CD4-positive, alpha-beta T cell treated with Interleukin-2 at 100 ng/mL for 4 hours (primary cell): ENCODE measurements at regions not wholly inside any gene's neighbourhood (a gene's known extent, or its start where the extent isn't known, plus 50 kb on each side); places are given as distances from the start of the nearest gene placed in this dataset.

Experiments
- DNase-seq: peaks from one replicate; pipeline ENCODE4 v3.0.0-alpha.2; 2020; ENCODE audit warnings: low spot score

GRCh38 chr13:22655106-22655852, 525.5 kb upstream of the SGCG start:
- no peak for DNase-seq

GRCh38 chr13:22662771-22663170, 518.0 kb upstream of the SGCG start:
- no peak for DNase-seq

GRCh38 chr13:22665506-22665905, 515.3 kb upstream of the SGCG start:
- DNase-seq = no peak

- no peak for DNase-seq
Measured at GRCh38 chr13:22690756-22691155, 490.0 kb upstream of the SGCG start.

GRCh38 chr13:22693691-22694090, 487.1 kb upstream of the SGCG start:
- DNase-seq = no peak

GRCh38 chr13:22696433-22696832, 484.3 kb upstream of the SGCG start:
- no peak for DNase-seq

- no peak for DNase-seq
Measured at GRCh38 chr13:22698467-22698866, 482.3 kb upstream of the SGCG start.

- DNase-seq = no peak
Measured at GRCh38 chr13:22700246-22700887, 480.4 kb upstream of the SGCG start.

GRCh38 chr13:22703601-22704209, 477.1 kb upstream of the SGCG start:
- DNase-seq = no peak

GRCh38 chr13:22707946-22708345, 472.8 kb upstream of the SGCG start:
- no peak for DNase-seq

GRCh38 chr13:22717036-22717435, 463.7 kb upstream of the SGCG start:
- no peak for DNase-seq

- DNase-seq = no peak
Measured at GRCh38 chr13:22726726-22727125, 454.1 kb upstream of the SGCG start.

- DNase-seq = no peak
Measured at GRCh38 chr13:22735011-22735995, 445.5 kb upstream of the SGCG start.

GRCh38 chr13:22736084-22736767, 444.6 kb upstream of the SGCG start:
- DNase-seq = no peak

- DNase-seq = no peak
Measured at GRCh38 chr13:22736768-22737092, 444.0 kb upstream of the SGCG start.

GRCh38 chr13:22738357-22738756, 442.4 kb upstream of the SGCG start:
- DNase-seq = no peak

GRCh38 chr13:22740264-22740663, 440.5 kb upstream of the SGCG start:
- DNase-seq = no peak

- DNase-seq = no peak
Measured at GRCh38 chr13:22744688-22745452, 435.9 kb upstream of the SGCG start.

- DNase-seq = no peak
Measured at GRCh38 chr13:22748866-22749577, 431.8 kb upstream of the SGCG start.

GRCh38 chr13:22749626-22750025, 431.2 kb upstream of the SGCG start:
- no peak for DNase-seq
